ENCODE measurements at regions not wholly inside any gene's neighbourhood (a gene's known extent, or its start where the extent isn't known, plus 50 kb on each side); places are given as distances from the start of the nearest gene placed in this dataset.

- TF ChIP-seq CTCF (IDR thresholded peaks at IDR 0.05; ENCODE audit: low read depth, low read length) (no peak), EZH2phosphoT487 (IDR thresholded peaks at IDR 0.05; ENCODE audit: low read depth) (no peak)
Measured at GRCh38 chr6:156485150-156485549, 292.0 kb upstream of the ARID1B start.
